COLO668 (cell line): ENCODE measurements at regions not wholly inside any gene's neighbourhood (a gene's known extent, or its start where the extent isn't known, plus 50 kb on each side); places are given as distances from the start of the nearest gene placed in this dataset.
"Not testable (repeated sequence)": the region's sequence is repeated elsewhere in the genome, so short reads cannot be mapped to it uniquely, and the experiment has no call there.

ENCODE experiments used
- DNase-seq: peaks from one replicate; lab custom pipeline; 2025; ENCODE audit not compliant: unreplicated experiment; lab: John Stamatoyannopoulos, UW

DNA sequence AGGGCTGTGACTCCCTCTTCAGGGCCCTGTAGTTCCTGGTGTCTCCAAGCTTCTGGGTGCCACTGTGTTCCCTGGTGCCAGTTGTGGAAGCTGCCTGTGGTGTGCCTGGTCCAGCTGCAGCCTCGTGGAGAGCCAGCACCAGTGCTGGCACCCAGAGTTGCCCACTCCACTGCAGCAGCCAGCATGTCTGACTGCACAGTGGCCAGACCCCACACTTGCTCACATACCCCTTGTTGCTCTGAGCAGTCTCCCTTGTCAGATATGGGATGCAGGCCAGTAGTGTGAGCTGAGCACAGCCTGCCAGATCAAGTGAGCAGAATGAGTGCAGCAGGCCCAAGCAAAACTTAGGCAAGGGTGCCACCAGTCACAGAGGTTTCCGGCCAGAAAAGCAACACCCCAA, 108.6 kb downstream of the ZMAT1 start:
- DNase-seq: no peak

DNA sequence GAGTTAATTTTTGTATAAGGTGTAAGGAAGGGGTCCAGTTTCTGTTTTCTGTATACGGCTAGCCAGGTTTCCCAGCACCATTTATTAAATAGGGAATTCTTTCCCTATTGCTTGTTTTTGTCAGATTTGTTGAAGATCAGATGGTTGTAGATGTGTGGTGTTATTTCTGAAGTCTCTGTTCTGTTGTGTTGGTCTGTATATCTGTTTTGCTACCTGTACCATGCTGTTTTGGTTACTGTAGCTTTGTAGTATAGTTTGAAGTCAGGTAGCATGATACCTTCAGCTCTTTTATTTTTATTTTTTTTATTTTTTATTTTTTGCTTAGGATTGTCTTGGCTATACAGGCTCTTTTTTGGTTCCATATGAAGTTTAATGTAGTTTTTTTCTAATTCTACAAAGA, 114.1 kb downstream of the ZMAT1 start:
- DNase-seq: not testable (repeated sequence)

DNA sequence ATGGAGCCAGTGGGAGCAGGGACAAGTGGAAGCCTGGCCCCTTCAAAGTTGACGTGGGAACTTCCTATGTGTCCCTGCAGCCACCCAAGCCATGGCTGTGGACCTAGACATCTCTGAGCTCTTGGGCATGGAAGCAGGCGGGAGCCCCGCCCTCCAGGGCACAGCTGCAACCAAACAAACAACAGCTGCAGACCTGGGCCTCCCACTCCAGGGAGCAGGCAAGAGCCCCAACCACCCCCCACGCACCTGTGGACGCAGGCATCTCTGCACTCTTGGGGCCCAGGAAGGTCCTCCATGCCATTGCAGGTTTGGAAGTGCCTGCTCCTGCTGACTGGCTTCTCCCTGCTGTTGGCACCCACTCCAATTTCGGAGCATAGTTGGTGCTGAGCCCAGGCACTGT, 118.6 kb downstream of the ZMAT1 start:
- DNase-seq: no peak

GRCh38 chrX:101803451-101803850, 128.4 kb downstream of the ZMAT1 start:
- DNase-seq: no peak

GRCh38 chrX:101799387-101799786, 132.4 kb downstream of the ZMAT1 start:
- DNase-seq: peak; percentile 65

DNA sequence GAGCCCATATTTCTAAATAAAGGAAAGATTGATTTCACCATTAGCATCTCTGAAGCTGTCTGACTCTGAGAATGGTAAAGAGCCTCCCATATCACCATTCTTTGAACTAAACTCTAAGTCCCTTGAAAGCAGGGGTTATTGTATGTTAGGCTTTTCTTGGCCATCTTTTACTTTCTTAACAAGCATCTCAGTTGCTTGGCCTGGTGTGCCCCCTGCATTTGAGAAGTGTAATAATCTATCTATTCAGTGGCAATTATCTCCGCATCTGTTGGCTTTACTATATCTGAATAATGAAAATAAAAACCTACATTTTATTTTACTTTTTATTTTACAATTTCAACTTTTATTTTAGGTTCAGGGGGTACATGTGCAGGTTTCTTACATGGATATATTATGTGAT, 128.3 kb upstream of the ARMCX2 start:
- no peak for DNase-seq

- DNase-seq: no peak
Observed at GRCh38 chrX:101785142-101785541, 125.5 kb upstream of the ARMCX2 start.

DNA sequence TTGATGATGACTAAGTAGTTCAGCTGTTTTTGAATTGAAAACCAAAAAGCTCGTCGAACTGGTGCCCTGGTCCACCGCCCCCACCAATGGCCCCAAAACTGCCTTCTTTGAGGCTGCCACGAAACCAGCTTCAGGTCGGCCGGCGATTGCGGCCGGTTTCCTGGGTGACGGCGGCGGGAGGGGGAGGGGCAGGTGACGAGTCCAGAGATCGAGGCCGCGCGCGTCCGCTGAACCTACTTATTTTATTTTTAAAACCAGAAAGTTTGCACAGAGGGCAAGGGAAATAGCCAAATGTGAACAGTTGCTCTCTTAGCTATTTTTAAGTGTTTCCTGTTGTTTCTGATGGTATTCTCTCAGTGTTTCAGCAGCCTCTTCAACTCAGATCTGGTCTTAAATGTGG, 120.8 kb upstream of the ARMCX2 start:
- not testable (repeated sequence) for DNase-seq

GRCh38 chrX:101774340-101774739, 114.7 kb upstream of the ARMCX2 start:
- DNase-seq: no peak

- no peak for DNase-seq
Observed at GRCh38 chrX:101764538-101764937, 104.9 kb upstream of the ARMCX2 start.

GRCh38 chrX:101759000-101759399, 99.3 kb upstream of the ARMCX2 start:
- DNase-seq: no peak

- no peak for DNase-seq
Observed at GRCh38 chrX:101750744-101751143, 91.1 kb upstream of the ARMCX2 start.

DNA sequence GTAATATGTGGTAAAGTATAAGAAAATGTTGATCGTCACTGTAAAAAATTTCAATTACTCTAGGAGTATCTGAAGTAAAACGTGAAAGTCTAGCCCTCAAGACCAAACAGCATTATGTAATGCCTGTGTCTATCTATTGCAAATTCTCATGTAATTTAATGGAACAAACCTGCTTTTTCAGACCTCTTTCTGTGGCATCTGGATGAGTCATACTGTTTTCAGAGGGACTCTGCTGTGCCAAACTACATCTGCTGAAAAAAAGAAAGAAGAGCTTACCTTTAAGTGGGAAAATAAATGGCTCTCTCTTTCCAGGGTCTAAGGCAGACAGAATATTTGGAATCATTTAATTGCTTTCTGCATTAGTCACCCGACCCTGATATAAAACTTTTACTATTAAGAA, 89.8 kb upstream of the ARMCX2 start:
- DNase-seq: no peak

GRCh38 chrX:101745046-101745445, 85.4 kb upstream of the ARMCX2 start:
- DNase-seq: no peak

DNA sequence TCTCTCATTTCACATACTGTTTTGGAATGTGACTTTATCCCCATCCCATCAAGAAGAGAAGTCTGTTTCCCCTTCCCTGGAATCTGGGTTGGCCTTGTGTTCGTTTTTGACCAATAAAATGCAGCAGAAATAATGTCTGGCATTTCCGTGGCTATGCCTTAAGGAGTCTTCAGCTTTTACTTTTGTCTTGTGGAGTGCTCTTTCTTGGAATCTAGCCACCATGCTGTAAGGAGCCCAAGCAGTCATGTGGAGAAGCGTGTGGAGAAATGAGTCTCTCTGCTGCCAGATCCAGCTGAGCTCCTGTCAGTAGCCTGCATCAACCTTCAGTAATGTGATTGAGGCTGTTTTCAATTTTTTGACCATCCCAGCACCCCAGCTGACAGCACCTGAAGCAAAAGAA, 84.4 kb upstream of the ARMCX2 start:
- no peak for DNase-seq

GRCh38 chrX:101740642-101741041, 81.0 kb upstream of the ARMCX2 start:
- DNase-seq: no peak

DNA sequence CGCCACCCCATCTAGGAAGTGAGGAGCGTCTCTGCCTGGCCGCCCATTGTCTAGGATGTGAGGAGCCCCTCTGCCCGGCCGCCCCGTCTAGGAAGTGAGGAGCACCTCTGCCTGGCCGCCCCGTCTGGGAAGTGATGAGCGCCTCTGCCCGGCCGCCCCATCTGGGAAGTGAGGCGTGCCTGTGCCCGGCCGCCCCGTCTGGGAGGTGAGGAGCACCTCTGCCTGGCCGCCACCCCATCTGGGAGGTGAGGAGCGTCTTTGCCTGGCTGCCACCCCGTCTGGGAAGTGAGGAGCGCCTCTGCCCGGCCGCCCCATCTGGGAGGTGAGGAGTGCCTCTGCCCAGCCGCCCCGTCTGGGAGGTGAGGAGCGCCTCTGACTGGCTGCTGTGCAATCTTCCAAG, 79.2 kb upstream of the ARMCX2 start:
- not testable (repeated sequence) for DNase-seq

DNA sequence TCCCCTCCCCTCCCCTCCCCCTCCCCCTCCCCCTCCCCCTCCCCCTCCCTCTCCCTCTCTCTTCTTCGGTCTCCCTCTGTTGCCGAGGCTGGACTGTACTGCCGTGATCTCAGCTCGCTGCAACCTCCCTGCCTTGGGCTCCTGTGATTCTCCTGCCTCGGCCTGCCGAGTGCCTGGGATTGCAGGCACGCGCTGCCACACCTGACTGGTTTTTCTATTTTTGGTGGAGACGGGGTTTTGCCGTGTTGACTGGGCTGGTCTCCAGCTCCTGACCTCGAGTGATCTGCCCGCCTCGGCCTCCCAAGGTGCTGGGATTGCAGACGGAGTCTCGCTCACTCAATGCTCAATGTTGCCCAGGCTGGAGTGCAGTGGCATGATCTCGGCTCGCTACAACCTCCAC, 78.8 kb upstream of the ARMCX2 start:
- not testable (repeated sequence) for DNase-seq

- no peak for DNase-seq
Observed at GRCh38 chrX:101736651-101737050, 77.0 kb upstream of the ARMCX2 start.

GRCh38 chrX:101732870-101733269, 73.2 kb upstream of the ARMCX2 start:
- no peak for DNase-seq

GRCh38 chrX:101729986-101730385, 70.3 kb upstream of the ARMCX2 start:
- no peak for DNase-seq
